ENCODE measurements at regions not wholly inside any gene's neighbourhood (a gene's known extent, or its start where the extent isn't known, plus 50 kb on each side); places are given as distances from the start of the nearest gene placed in this dataset.

DNA sequence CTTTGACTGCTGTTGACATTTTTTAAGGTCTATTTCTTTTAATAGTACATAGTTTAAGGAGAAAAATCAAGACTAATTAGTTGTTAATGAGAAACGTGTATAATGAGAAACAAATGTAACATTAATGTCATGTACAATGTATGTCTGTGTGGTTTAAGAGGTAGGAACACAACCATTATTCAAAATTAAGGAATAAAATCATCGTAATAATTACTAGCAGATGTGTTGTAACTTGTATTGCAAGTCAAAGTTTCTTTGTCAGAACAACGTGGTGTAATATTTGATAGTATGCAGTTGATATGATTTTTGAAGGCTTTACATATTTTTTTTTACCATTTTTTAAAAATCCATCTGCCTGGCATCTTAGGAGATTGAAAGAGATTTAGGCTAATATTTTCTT is 120.2 kb upstream of the ARRDC3 start:
- Histone ChIP-seq H3K9me3 (ENCODE audit: control insufficient read depth, insufficient read depth, low read length) (no peaks in the 10 kb centered on the region), H3K27me3 (ENCODE audit: control insufficient read depth, insufficient read depth, low read length) (no peaks in the 10 kb centered on the region), H3K9ac (ENCODE audit: low read depth, low read length) (no peak overlapping the region), H3K36me3 (ENCODE audit: control insufficient read depth, insufficient read depth, low read length) (no peaks in the 10 kb centered on the region), H3K4me3 (ENCODE audit: low read depth, low read length) (no peak overlapping the region), H3K27ac (ENCODE audit: low read depth, low read length) (no peak overlapping the region), H3K4me1 (ENCODE audit: control insufficient read depth, insufficient read depth, low read length) (no peaks in the 10 kb centered on the region; the same call in 1 of the 2 replicates)

GRCh38 chr5:91500758-91501157 is 117.6 kb upstream of the ARRDC3 start:
- no peaks in the 10 kb centered on the region for H3K9me3 ChIP-seq (ENCODE audit: control insufficient read depth, insufficient read depth, low read length)
- H3K4me1 ChIP-seq (ENCODE audit: control insufficient read depth, insufficient read depth, low read length) = peaks cover 2% of the 10 kb centered on the region
- no peaks in the 10 kb centered on the region for H3K27me3 ChIP-seq (ENCODE audit: control insufficient read depth, insufficient read depth, low read length)
- H3K4me3 ChIP-seq (ENCODE audit: low read depth, low read length) = no peak overlapping the region
- no peak overlapping the region for H3K27ac ChIP-seq (ENCODE audit: low read depth, low read length)
- H3K9ac ChIP-seq (ENCODE audit: low read depth, low read length) = no peak overlapping the region
- no peaks in the 10 kb centered on the region for H3K36me3 ChIP-seq (ENCODE audit: control insufficient read depth, insufficient read depth, low read length)

DNA sequence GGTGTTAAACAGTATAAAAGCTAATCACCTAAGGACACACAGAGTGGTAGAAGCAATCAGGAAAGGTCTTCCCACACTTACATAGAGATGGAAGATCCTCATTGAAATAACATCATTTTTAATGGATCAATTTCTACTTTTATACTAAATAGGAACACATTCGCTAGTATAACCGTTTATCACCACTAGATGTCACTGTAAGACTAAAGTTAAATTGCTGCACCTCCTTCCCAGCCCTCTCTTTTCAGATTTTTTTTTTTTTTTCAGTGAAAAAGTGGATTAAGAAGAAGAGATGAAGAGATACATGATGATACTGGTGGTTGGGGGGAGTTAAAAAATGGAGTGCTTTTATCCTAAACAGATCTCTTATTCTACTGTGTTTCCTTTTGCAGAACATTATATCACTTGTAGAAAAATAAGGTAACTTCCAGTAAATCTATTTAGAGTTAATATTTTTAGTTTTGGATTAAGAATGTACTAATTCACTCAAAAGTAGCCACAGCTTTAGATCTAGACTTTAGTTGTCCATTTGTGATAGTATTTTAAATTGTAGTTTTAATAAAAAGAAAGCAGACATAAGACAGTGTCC is 116.9 kb upstream of the ARRDC3 start:
- H3K4me3 ChIP-seq (ENCODE audit: low read depth, low read length) = no peak overlapping the region
- no peak overlapping the region for H3K27ac ChIP-seq (ENCODE audit: low read depth, low read length)
- H3K36me3 ChIP-seq (ENCODE audit: control insufficient read depth, insufficient read depth, low read length) = no peaks in the 10 kb centered on the region
- no peaks in the 10 kb centered on the region for H3K9me3 ChIP-seq (ENCODE audit: control insufficient read depth, insufficient read depth, low read length)
- H3K9ac ChIP-seq (ENCODE audit: low read depth, low read length) = no peak overlapping the region
- H3K27me3 ChIP-seq (ENCODE audit: control insufficient read depth, insufficient read depth, low read length) = no peaks in the 10 kb centered on the region
- H3K4me1 ChIP-seq (ENCODE audit: control insufficient read depth, insufficient read depth, low read length) = peaks cover 9% of the 10 kb centered on the region

- Histone ChIP-seq H3K9ac (ENCODE audit: low read depth, low read length) (no peak overlapping the region), H3K9me3 (ENCODE audit: control insufficient read depth, insufficient read depth, low read length) (no peaks in the 10 kb centered on the region), H3K27me3 (ENCODE audit: control insufficient read depth, insufficient read depth, low read length) (no peaks in the 10 kb centered on the region), H3K4me3 (ENCODE audit: low read depth, low read length) (no peak overlapping the region), H3K36me3 (ENCODE audit: control insufficient read depth, insufficient read depth, low read length) (no peaks in the 10 kb centered on the region), H3K27ac (ENCODE audit: low read depth, low read length) (no peak overlapping the region), H3K4me1 (ENCODE audit: control insufficient read depth, insufficient read depth, low read length) (peaks cover 16% of the 10 kb centered on the region)
These were observed 112.6 kb upstream of the ARRDC3 start for GRCh38 chr5:91495699-91496098.

- Histone ChIP-seq H3K4me1 (ENCODE audit: control insufficient read depth, insufficient read depth, low read length) (peaks cover 16% of the 10 kb centered on the region), H3K4me3 (ENCODE audit: low read depth, low read length) (no peak overlapping the region), H3K9ac (ENCODE audit: low read depth, low read length) (no peak overlapping the region), H3K9me3 (ENCODE audit: control insufficient read depth, insufficient read depth, low read length) (no peaks in the 10 kb centered on the region), H3K27ac (ENCODE audit: low read depth, low read length) (no peak overlapping the region), H3K27me3 (ENCODE audit: control insufficient read depth, insufficient read depth, low read length) (no peaks in the 10 kb centered on the region), H3K36me3 (ENCODE audit: control insufficient read depth, insufficient read depth, low read length) (no peaks in the 10 kb centered on the region)
These were observed 111.4 kb upstream of the ARRDC3 start for GRCh38 chr5:91494447-91494996.

DNA sequence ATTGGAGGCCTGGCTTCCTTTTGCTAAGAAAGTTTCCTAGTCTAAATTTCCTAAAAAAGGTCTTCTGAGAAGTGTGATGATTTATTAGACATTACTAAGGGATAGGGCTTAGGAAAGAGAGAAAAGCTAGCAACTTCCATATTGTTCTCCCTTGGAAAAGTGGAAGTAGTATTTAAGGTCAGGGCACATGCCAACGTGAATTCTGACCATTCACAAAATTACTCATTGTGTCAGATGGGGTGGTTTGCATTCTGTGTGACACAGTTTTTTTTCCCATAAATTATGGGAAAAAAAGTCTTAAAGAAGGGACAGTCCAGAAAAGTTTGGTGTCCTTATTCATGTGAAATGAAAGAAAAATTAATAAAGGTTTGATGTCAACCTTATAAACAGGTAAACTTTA is 110.0 kb upstream of the ARRDC3 start:
- no peak overlapping the region for H3K4me3 ChIP-seq (ENCODE audit: low read depth, low read length)

GRCh38 chr5:91491229-91491628 is 108.1 kb upstream of the ARRDC3 start:
- H3K4me3 ChIP-seq (ENCODE audit: low read depth, low read length) = no peak overlapping the region
- H3K9me3 ChIP-seq (ENCODE audit: control insufficient read depth, insufficient read depth, low read length) = no peaks in the 10 kb centered on the region

More for the DNA sequence above, 110.0 kb upstream of the ARRDC3 start:
- Histone ChIP-seq H3K27ac (ENCODE audit: low read depth, low read length) (no peak overlapping the region), H3K9ac (ENCODE audit: low read depth, low read length) (no peak overlapping the region), H3K36me3 (ENCODE audit: control insufficient read depth, insufficient read depth, low read length) (no peaks in the 10 kb centered on the region), H3K4me1 (ENCODE audit: control insufficient read depth, insufficient read depth, low read length) (peaks cover 16% of the 10 kb centered on the region), H3K27me3 (ENCODE audit: control insufficient read depth, insufficient read depth, low read length) (no peaks in the 10 kb centered on the region), H3K9me3 (ENCODE audit: control insufficient read depth, insufficient read depth, low read length) (no peaks in the 10 kb centered on the region)

DNA sequence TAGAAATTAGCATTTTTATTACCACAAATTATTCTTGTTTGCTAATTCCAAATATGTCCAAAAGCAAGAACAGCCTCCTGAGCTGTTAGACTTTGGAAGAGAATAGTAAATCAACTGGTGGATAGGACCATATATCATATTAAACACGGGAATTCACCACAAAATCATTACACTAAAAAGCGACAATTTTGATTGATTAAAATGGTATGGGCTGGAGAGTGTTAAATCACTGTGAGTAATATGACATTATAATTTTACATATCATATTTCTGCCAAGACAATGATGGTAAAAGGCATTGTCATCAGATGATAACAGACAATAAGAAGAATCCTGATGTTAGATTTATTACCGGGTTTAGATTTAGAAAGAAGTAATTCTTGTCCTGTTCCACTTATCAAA is 107.2 kb upstream of the ARRDC3 start:
- H3K4me3 ChIP-seq (ENCODE audit: low read depth, low read length) = no peak overlapping the region
- peaks cover 16% of the 10 kb centered on the region for H3K4me1 ChIP-seq (ENCODE audit: control insufficient read depth, insufficient read depth, low read length)
- H3K27me3 ChIP-seq (ENCODE audit: control insufficient read depth, insufficient read depth, low read length) = no peaks in the 10 kb centered on the region
- H3K27ac ChIP-seq (ENCODE audit: low read depth, low read length) = no peak overlapping the region
- H3K9me3 ChIP-seq (ENCODE audit: control insufficient read depth, insufficient read depth, low read length) = no peaks in the 10 kb centered on the region
- H3K36me3 ChIP-seq (ENCODE audit: control insufficient read depth, insufficient read depth, low read length) = no peaks in the 10 kb centered on the region
- H3K9ac ChIP-seq (ENCODE audit: low read depth, low read length) = no peak overlapping the region

More at GRCh38 chr5:91491229-91491628, 108.1 kb upstream of the ARRDC3 start:
- H3K9ac ChIP-seq (ENCODE audit: low read depth, low read length) = no peak overlapping the region
- H3K27ac ChIP-seq (ENCODE audit: low read depth, low read length) = no peak overlapping the region
- H3K4me1 ChIP-seq (ENCODE audit: control insufficient read depth, insufficient read depth, low read length) = peaks cover 22% of the 10 kb centered on the region
- no peaks in the 10 kb centered on the region for H3K36me3 ChIP-seq (ENCODE audit: control insufficient read depth, insufficient read depth, low read length)
- H3K27me3 ChIP-seq (ENCODE audit: control insufficient read depth, insufficient read depth, low read length) = no peaks in the 10 kb centered on the region

DNA sequence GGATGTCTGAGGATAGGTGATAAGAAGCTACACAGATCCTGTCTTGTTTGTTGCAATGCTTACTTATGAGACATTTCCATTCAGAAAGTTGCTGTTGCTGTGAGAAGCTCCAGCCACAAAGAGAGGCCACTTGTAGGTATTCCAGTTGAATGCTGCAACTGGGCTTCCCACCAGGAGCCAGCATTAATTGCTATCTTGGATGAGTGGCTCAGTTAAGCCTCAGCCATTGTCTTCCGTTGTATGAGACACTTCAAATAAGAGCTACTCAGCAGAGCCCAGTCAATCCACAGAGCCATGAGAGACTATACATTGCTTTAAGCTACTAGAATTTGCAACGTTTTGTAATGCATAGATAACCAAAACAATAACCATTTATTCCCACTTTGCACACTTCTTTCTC is 104.3 kb upstream of the ARRDC3 start:
- Histone ChIP-seq H3K36me3 (ENCODE audit: control insufficient read depth, insufficient read depth, low read length) (no peaks in the 10 kb centered on the region), H3K4me3 (ENCODE audit: low read depth, low read length) (no peak overlapping the region), H3K4me1 (ENCODE audit: control insufficient read depth, insufficient read depth, low read length) (peaks cover 6% of the 10 kb centered on the region; the same call in 1 of the 2 replicates), H3K27ac (ENCODE audit: low read depth, low read length) (peak overlapping the region; percentile 17), H3K9me3 (ENCODE audit: control insufficient read depth, insufficient read depth, low read length) (no peaks in the 10 kb centered on the region), H3K9ac (ENCODE audit: low read depth, low read length) (no peak overlapping the region), H3K27me3 (ENCODE audit: control insufficient read depth, insufficient read depth, low read length) (no peaks in the 10 kb centered on the region)

GRCh38 chr5:91486638-91487037 is 103.5 kb upstream of the ARRDC3 start:
- Histone ChIP-seq H3K27me3 (ENCODE audit: control insufficient read depth, insufficient read depth, low read length) (no peaks in the 10 kb centered on the region), H3K4me3 (ENCODE audit: low read depth, low read length) (no peak overlapping the region), H3K9ac (ENCODE audit: low read depth, low read length) (no peak overlapping the region), H3K27ac (ENCODE audit: low read depth, low read length) (no peak overlapping the region), H3K4me1 (ENCODE audit: control insufficient read depth, insufficient read depth, low read length) (peaks cover 6% of the 10 kb centered on the region; the same call in 1 of the 2 replicates), H3K36me3 (ENCODE audit: control insufficient read depth, insufficient read depth, low read length) (no peaks in the 10 kb centered on the region), H3K9me3 (ENCODE audit: control insufficient read depth, insufficient read depth, low read length) (no peaks in the 10 kb centered on the region)

GRCh38 chr5:91484662-91485061 is 101.5 kb upstream of the ARRDC3 start:
- no peak overlapping the region for H3K4me3 ChIP-seq (ENCODE audit: low read depth, low read length)
- H3K9ac ChIP-seq (ENCODE audit: low read depth, low read length) = no peak overlapping the region
- no peaks in the 10 kb centered on the region for H3K9me3 ChIP-seq (ENCODE audit: control insufficient read depth, insufficient read depth, low read length)
- H3K27me3 ChIP-seq (ENCODE audit: control insufficient read depth, insufficient read depth, low read length) = no peaks in the 10 kb centered on the region
- peaks cover 6% of the 10 kb centered on the region; the same call in 1 of the 2 replicates for H3K4me1 ChIP-seq (ENCODE audit: control insufficient read depth, insufficient read depth, low read length)
- H3K27ac ChIP-seq (ENCODE audit: low read depth, low read length) = no peak overlapping the region
- H3K36me3 ChIP-seq (ENCODE audit: control insufficient read depth, insufficient read depth, low read length) = no peaks in the 10 kb centered on the region

Measured in HUES48 (cell line).